Skeletal muscle tissue (tissue), 3 donors: ENCODE measurements at regions not wholly inside any gene's neighbourhood (a gene's known extent, or its start where the extent isn't known, plus 50 kb on each side); places are given as distances from the start of the nearest gene placed in this dataset.

Source experiments
- H3K27ac ChIP-seq: one replicate; pipeline ENCODE4 v1.7.0; 2013; ENCODE audit warnings: mild to moderate bottlenecking, low read depth, low read length, inconsistent platforms
- H3K27me3 ChIP-seq, 3 donors: one replicate each; pipeline ENCODE4 v1.7.0; 2013; ENCODE audit warnings: low read length in 3 of 3; ENCODE audit not compliant: control insufficient read depth in 3 of 3, insufficient read depth in 3 of 3
- H3K36me3 ChIP-seq, 3 donors: one replicate each; pipeline ENCODE4 v1.7.0; 2013; ENCODE audit warnings: low read length in 3 of 3; ENCODE audit not compliant: control insufficient read depth in 3 of 3, insufficient read depth in 3 of 3
- H3K4me1 ChIP-seq, 3 donors: one replicate each; pipeline ENCODE4 v1.7.0; 2013; ENCODE audit warnings: low read length in 3 of 3, mild to moderate bottlenecking in 3 of 3; ENCODE audit not compliant: control insufficient read depth in 3 of 3, insufficient read depth in 3 of 3
- H3K4me3 ChIP-seq, 3 donors: one replicate each; pipeline ENCODE4 v1.7.0; 2013; ENCODE audit warnings: low read length in 3 of 3
- H3K9ac ChIP-seq, 3 donors: one replicate each; pipeline ENCODE4 v1.7.0; 2013; ENCODE audit warnings: low read length in 3 of 3, mild to moderate bottlenecking in 3 of 3, moderate library complexity in 2 of 3, low read depth in 1 of 3
- H3K9me3 ChIP-seq, 3 donors: one replicate each; pipeline ENCODE4 v1.7.0; 2013; ENCODE audit warnings: low read length in 3 of 3; ENCODE audit not compliant: control insufficient read depth in 3 of 3
- donor health status: Osteomylitis.

GRCh38 chr3:44019736-44020135 is 221.9 kb upstream of the TOPAZ1 start:
- Histone ChIP-seq H3K9ac (no peak overlapping the region), H3K4me1 (peaks cover 4 to 8% (median 7%) of the 10 kb centered on the region in 3 donors), H3K36me3 (no peaks in the 10 kb centered on the region), H3K9me3 (no peaks in the 10 kb centered on the region), H3K4me3 (no peak overlapping the region), H3K27me3 (peaks cover 24 to 48% (median 33%) of the 10 kb centered on the region in 3 donors), H3K27ac (no peak overlapping the region)

- H3K9me3 ChIP-seq: no peaks in the 10 kb centered on the region
- H3K27ac ChIP-seq: no peak overlapping the region
- peaks cover 4 to 8% (median 7%) of the 10 kb centered on the region in 3 donors for H3K4me1 ChIP-seq
- no peak overlapping the region for H3K9ac ChIP-seq
- H3K27me3 ChIP-seq: peaks cover 24 to 48% (median 33%) of the 10 kb centered on the region in 3 donors
- no peak overlapping the region for H3K4me3 ChIP-seq
- no peaks in the 10 kb centered on the region for H3K36me3 ChIP-seq
Measured at GRCh38 chr3:44020143-44020542, 221.5 kb upstream of the TOPAZ1 start.

GRCh38 chr3:44021651-44022594 is 219.8 kb upstream of the TOPAZ1 start:
- Histone ChIP-seq H3K27me3 (peaks cover 25 to 52% (median 27%) of the 10 kb centered on the region in 3 donors), H3K4me3 (peak overlapping the region in 2 of 3 donors; percentile 37 to 60)

GRCh38 chr3:44023961-44024593 is 217.6 kb upstream of the TOPAZ1 start:
- H3K36me3 ChIP-seq: no peaks in the 10 kb centered on the region
- peaks cover 41 to 50% (median 42%) of the 10 kb centered on the region in 3 donors for H3K27me3 ChIP-seq
- H3K9ac ChIP-seq: no peak overlapping the region
- H3K4me3 ChIP-seq: no peak overlapping the region
- H3K4me1 ChIP-seq: peaks cover 4 to 8% (median 7%) of the 10 kb centered on the region in 3 donors
- H3K27ac ChIP-seq: no peak overlapping the region
- no peaks in the 10 kb centered on the region for H3K9me3 ChIP-seq

More at GRCh38 chr3:44021651-44022594, 219.8 kb upstream of the TOPAZ1 start:
- Histone ChIP-seq H3K9me3 (no peaks in the 10 kb centered on the region), H3K36me3 (no peaks in the 10 kb centered on the region), H3K4me1 (peaks cover 4 to 8% (median 7%) of the 10 kb centered on the region in 3 donors), H3K9ac (no peak overlapping the region), H3K27ac (no peak overlapping the region)

GRCh38 chr3:44026220-44026865 is 215.3 kb upstream of the TOPAZ1 start:
- H3K9me3 ChIP-seq: no peaks in the 10 kb centered on the region
- H3K27ac ChIP-seq: no peak overlapping the region
- peaks cover 4 to 8% (median 7%) of the 10 kb centered on the region in 3 donors for H3K4me1 ChIP-seq
- H3K9ac ChIP-seq: no peak overlapping the region
- H3K27me3 ChIP-seq: peaks cover 30 to 39% (median 39%) of the 10 kb centered on the region in 3 donors
- H3K4me3 ChIP-seq: no peak overlapping the region
- H3K36me3 ChIP-seq: no peaks in the 10 kb centered on the region

- no peak overlapping the region for H3K4me3 ChIP-seq
- H3K27me3 ChIP-seq: peaks cover 17 to 24% (median 18%) of the 10 kb centered on the region in 3 donors
- H3K4me1 ChIP-seq: no peaks in the 10 kb centered on the region
- H3K9ac ChIP-seq: no peak overlapping the region
- H3K27ac ChIP-seq: no peak overlapping the region
- no peaks in the 10 kb centered on the region for H3K9me3 ChIP-seq
- H3K36me3 ChIP-seq: no peaks in the 10 kb centered on the region
Measured at GRCh38 chr3:44029100-44029499, 212.6 kb upstream of the TOPAZ1 start.

GRCh38 chr3:44030285-44030684 is 211.4 kb upstream of the TOPAZ1 start:
- Histone ChIP-seq H3K9me3 (no peaks in the 10 kb centered on the region), H3K27me3 (peaks cover 17 to 24% (median 20%) of the 10 kb centered on the region in 3 donors), H3K27ac (no peak overlapping the region), H3K4me1 (no peaks in the 10 kb centered on the region), H3K9ac (no peak overlapping the region), H3K36me3 (no peaks in the 10 kb centered on the region), H3K4me3 (no peak overlapping the region)

- Histone ChIP-seq H3K4me3 (no peak overlapping the region), H3K27me3 (peaks cover 17 to 24% (median 20%) of the 10 kb centered on the region in 3 donors)
Measured at GRCh38 chr3:44030687-44031305, 210.9 kb upstream of the TOPAZ1 start.

More at GRCh38 chr3:44030687-44031305, 210.9 kb upstream of the TOPAZ1 start:
- Histone ChIP-seq H3K9ac (no peak overlapping the region), H3K4me1 (no peaks in the 10 kb centered on the region), H3K27ac (no peak overlapping the region), H3K9me3 (no peaks in the 10 kb centered on the region), H3K36me3 (no peaks in the 10 kb centered on the region)
